BE2C (cell line): ENCODE measurements at regions not wholly inside any gene's neighbourhood (a gene's known extent, or its start where the extent isn't known, plus 50 kb on each side); places are given as distances from the start of the nearest gene placed in this dataset.
A peak's percentile ranks its signal among the peaks of the same experiment; 100 is the strongest.

Experiments
- DNase-seq: peaks from one replicate; pipeline ENCODE4 v3.0.0-alpha.2; 2020
- H3K27me3 ChIP-seq: fragments of 250-450 bp; sonication (Bioruptor Pico); 2 replicates; pipeline ENCODE4 v1.5.1; 2020; ENCODE audit warnings: mild to moderate bottlenecking
- H3K36me3 ChIP-seq: fragments of 250-450 bp; sonication (Bioruptor Pico); 2 replicates; pipeline ENCODE4 v1.5.1; 2020; ENCODE audit warnings: mild to moderate bottlenecking
- H3K4me1 ChIP-seq: fragments of 250-450 bp; sonication (Bioruptor Pico); 2 replicates; pipeline ENCODE4 v1.5.1; 2020
- H3K4me3 ChIP-seq: 2 replicates; pipeline ENCODE4 v1.5.1; 2011; ENCODE audit warnings: low read depth, low read length
- H3K9me3 ChIP-seq: fragments of 250-450 bp; sonication (Bioruptor Pico); 2 replicates; pipeline ENCODE4 v1.5.1; 2020
- TF ChIP-seq, protein P1 (sequence below): IDR thresholded peaks from 2 replicates; pipeline ENCODE4 v1.5.1; 2012; ENCODE audit warnings: mild to moderate bottlenecking, low read depth, low read length

DNA sequence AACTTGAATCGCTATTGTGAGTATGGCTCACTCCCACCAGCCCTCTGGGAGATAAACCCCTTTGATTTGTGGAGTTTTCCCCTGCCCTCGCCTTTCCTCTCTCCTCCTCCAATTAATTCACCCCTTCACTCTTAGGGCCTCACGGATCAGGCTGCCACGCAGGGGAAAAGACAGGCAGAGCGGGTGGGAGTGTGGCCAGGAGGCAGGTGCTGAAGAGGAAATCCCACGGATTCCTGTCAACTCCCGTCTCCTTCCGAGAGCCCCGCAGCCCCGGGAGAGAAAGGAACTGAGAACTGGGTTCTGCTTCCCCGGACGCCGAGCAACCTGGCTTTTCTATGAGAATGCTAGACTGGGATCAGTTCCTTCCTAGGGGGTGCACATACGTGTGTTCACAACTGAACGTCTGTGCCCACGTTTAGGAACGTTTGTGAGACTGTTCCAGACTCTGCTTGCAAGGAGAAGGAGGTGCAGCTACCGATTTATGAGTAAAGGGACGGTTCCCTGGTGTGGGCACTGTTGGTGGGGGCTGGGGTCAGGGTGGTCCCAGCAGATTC, 314.5 kb upstream of the TLE4 start:
- Histone ChIP-seq H3K4me1 (peaks cover 6% of the 10 kb centered on the region), H3K4me3 (0 out of 2 replicates have a peak overlapping the region, but pooled peaks have one; percentile 17), H3K36me3 (no peaks in the 10 kb centered on the region), H3K9me3 (no peaks in the 10 kb centered on the region; the same call in 1 of the 2 replicates), H3K27me3 (no peaks in the 10 kb centered on the region)
- no peak for DNase-seq
- TF ChIP-seq, protein P1, sequence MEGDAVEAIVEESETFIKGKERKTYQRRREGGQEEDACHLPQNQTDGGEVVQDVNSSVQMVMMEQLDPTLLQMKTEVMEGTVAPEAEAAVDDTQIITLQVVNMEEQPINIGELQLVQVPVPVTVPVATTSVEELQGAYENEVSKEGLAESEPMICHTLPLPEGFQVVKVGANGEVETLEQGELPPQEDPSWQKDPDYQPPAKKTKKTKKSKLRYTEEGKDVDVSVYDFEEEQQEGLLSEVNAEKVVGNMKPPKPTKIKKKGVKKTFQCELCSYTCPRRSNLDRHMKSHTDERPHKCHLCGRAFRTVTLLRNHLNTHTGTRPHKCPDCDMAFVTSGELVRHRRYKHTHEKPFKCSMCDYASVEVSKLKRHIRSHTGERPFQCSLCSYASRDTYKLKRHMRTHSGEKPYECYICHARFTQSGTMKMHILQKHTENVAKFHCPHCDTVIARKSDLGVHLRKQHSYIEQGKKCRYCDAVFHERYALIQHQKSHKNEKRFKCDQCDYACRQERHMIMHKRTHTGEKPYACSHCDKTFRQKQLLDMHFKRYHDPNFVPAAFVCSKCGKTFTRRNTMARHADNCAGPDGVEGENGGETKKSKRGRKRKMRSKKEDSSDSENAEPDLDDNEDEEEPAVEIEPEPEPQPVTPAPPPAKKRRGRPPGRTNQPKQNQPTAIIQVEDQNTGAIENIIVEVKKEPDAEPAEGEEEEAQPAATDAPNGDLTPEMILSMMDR = no peak

DNA sequence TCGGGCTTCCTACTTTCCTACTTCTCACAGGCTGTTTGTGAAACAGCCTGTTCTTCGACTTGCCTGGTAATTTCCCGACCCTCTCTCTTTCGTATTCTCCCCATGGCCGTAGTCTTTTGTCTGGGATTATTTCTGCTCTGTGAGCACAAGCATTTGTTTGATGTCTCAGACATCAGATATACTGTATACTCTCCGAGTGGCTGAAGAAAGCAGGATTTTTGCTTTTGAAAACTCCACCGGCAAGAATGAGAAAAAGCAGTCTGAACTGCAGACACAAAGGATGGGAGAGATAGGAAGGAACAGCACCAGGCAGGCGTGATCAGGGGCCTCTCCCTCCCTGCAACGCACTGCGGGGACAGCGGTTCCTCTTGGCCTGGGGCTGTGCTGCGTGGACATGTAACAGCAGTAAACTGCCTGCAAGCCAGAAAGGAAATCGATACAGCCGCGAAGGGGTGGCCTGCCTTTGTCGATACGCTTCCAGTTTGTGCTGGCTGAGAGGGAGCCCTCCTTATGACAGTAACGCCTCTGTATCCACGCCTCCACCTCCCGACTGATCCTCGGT, 313.9 kb upstream of the TLE4 start:
- Histone ChIP-seq H3K4me1 (peaks cover 3% of the 10 kb centered on the region; the same call in 1 of the 2 replicates), H3K36me3 (no peaks in the 10 kb centered on the region), H3K4me3 (no peak overlapping the region), H3K9me3 (no peaks in the 10 kb centered on the region), H3K27me3 (no peaks in the 10 kb centered on the region)
- TF ChIP-seq, protein P1 = no peak
- DNase-seq = peak; percentile 25

GRCh38 chr9:79259858-79260257, 311.9 kb upstream of the TLE4 start:
- H3K27me3 ChIP-seq = no peaks in the 10 kb centered on the region
- H3K4me1 ChIP-seq = peaks cover 3% of the 10 kb centered on the region; the same call in 1 of the 2 replicates
- no peak for DNase-seq
- no peaks in the 10 kb centered on the region for H3K36me3 ChIP-seq
- H3K9me3 ChIP-seq = no peaks in the 10 kb centered on the region
- no peak overlapping the region for H3K4me3 ChIP-seq
- TF ChIP-seq, protein P1 = no peak

- TF ChIP-seq, protein P1 = no peak
- Histone ChIP-seq H3K4me3 (no peak overlapping the region), H3K36me3 (no peaks in the 10 kb centered on the region), H3K9me3 (no peaks in the 10 kb centered on the region), H3K27me3 (no peaks in the 10 kb centered on the region), H3K4me1 (no peaks in the 10 kb centered on the region)
- no peak for DNase-seq
These were observed 308.1 kb upstream of the TLE4 start for GRCh38 chr9:79263628-79264027.

- Histone ChIP-seq H3K36me3 (no peaks in the 10 kb centered on the region), H3K9me3 (no peaks in the 10 kb centered on the region), H3K4me1 (no peaks in the 10 kb centered on the region), H3K27me3 (no peaks in the 10 kb centered on the region), H3K4me3 (no peak overlapping the region)
- TF ChIP-seq, protein P1 = 0 out of 2 replicates have a peak, but pooled peaks have one; percentile 4
- DNase-seq = peak; percentile 46
These were observed 307.7 kb upstream of the TLE4 start for GRCh38 chr9:79264041-79264440.
